K562 (cell line): ENCODE measurements at regions not wholly inside any gene's neighbourhood (a gene's known extent, or its start where the extent isn't known, plus 50 kb on each side); places are given as distances from the start of the nearest gene placed in this dataset.

Experiments
- ARID2 ChIP-seq: fragments of 450-650 bp; IDR thresholded peaks from 2 replicates; pipeline ENCODE4 v1.6.1; 2017; ENCODE audit warnings: antibody characterized with exemption, mild to moderate bottlenecking
- CXXC5 ChIP-seq: fragments of 250-450 bp; sonication (Bioruptor Pico); IDR thresholded peaks from 2 replicates; pipeline ENCODE4 v1.8.0; 2022; ENCODE audit warnings: inconsistent platforms, mild to moderate bottlenecking, moderate library complexity
- DLX4 ChIP-seq: fragments of 250-450 bp; sonication (Bioruptor Pico); IDR thresholded peaks from 2 replicates; pipeline ENCODE4 v1.6.1; 2021; ENCODE audit warnings: mild to moderate bottlenecking
- DMBX1 ChIP-seq: fragments of 250-450 bp; sonication (Bioruptor Pico); IDR thresholded peaks from 2 replicates; pipeline ENCODE4 v1.8.0; 2022; ENCODE audit warnings: inconsistent platforms, mild to moderate bottlenecking, moderate library complexity, borderline replicate concordance
- DPF2 ChIP-seq: fragments of 450-650 bp; IDR thresholded peaks from 2 replicates; pipeline ENCODE4 v1.6.1; 2016
- EWSR1 ChIP-seq: fragments of 450-650 bp; IDR thresholded peaks from 2 replicates; pipeline ENCODE4 v1.6.1; 2018; ENCODE audit warnings: borderline replicate concordance, mild to moderate bottlenecking, low read depth, moderate library complexity; ENCODE audit not compliant: partially characterized antibody
- FOXA3 ChIP-seq, 2 experiments: fragments of 450-650 bp in 1 of 2; sonication (generic) in 1 of 2; formaldehyde crosslinking; IDR thresholded peaks in 1 of 2; conservative IDR thresholded peaks in 1 of 2; 2 replicates each; pipeline versions ENCODE4 v1.4.0 to v1.8.0; 2020 to 2022; ENCODE audit warnings: mild to moderate bottlenecking in 2 of 2, missing genetic modification reagents in 1 of 2
- FOXJ2 ChIP-seq: fragments of 200-800 bp; sonication (Bioruptor generic); IDR thresholded peaks from 2 replicates; pipeline ENCODE4 v1.6.1; 2016; ENCODE audit warnings: missing genetic modification characterization, missing compliant biosample characterization
- FOXK2 ChIP-seq, 2 experiments: fragments of 450-650 bp; IDR thresholded peaks in 1 of 2; conservative IDR thresholded peaks in 1 of 2; 2 replicates each; pipeline ENCODE4 v1.6.1; 2016; ENCODE audit warnings: low read depth in 2 of 2, mild to moderate bottlenecking in 1 of 2
- GTF2E2 ChIP-seq: fragments of 200-800 bp; sonication (Bioruptor generic); IDR thresholded peaks from 2 replicates; pipeline ENCODE4 v1.6.1; 2016; ENCODE audit warnings: missing genetic modification characterization, missing compliant biosample characterization
- HDAC2 ChIP-seq: fragments of 450-650 bp; IDR thresholded peaks from 2 replicates; pipeline ENCODE4 v1.6.1; 2016; ENCODE audit warnings: mild to moderate bottlenecking
- LEF1 ChIP-seq: fragments of 450-650 bp; IDR thresholded peaks from 2 replicates; pipeline ENCODE4 v1.6.1; 2016; ENCODE audit warnings: mild to moderate bottlenecking
- MAFK ChIP-seq: IDR thresholded peaks from 2 replicates; pipeline ENCODE4 v1.6.1; 2011; ENCODE audit warnings: low read length, improper control_type of control experiment
- MTA3 ChIP-seq: fragments of 450-650 bp; formaldehyde crosslinking; IDR thresholded peaks from 2 replicates; pipeline ENCODE4 v1.6.1; 2017; ENCODE audit warnings: mild to moderate bottlenecking, borderline replicate concordance
- NCOR1 ChIP-seq: fragments of 450-650 bp; IDR thresholded peaks from 2 replicates; pipeline ENCODE4 v1.6.1; 2016; ENCODE audit warnings: mild to moderate bottlenecking, moderate library complexity
- NFYB ChIP-seq: IDR thresholded peaks from 2 replicates; pipeline ENCODE4 v1.6.1; 2011; ENCODE audit warnings: mild to moderate bottlenecking, moderate library complexity; ENCODE audit not compliant: insufficient read length; ENCODE audit errors: extremely low read depth
- NUFIP1 ChIP-seq: fragments of 450-650 bp; IDR thresholded peaks from 2 replicates; pipeline ENCODE4 v1.6.1; 2018; ENCODE audit not compliant: partially characterized antibody
- PKNOX1 ChIP-seq: fragments of 450-650 bp; IDR thresholded peaks from 2 replicates; pipeline ENCODE4 v1.6.1; 2016
- RCOR1 ChIP-seq, 2 experiments: IDR thresholded peaks; 2 replicates each; pipeline ENCODE4 v1.6.1; 2012; ENCODE audit warnings: low read depth in 2 of 2, low read length in 2 of 2, borderline replicate concordance in 1 of 2, improper control_type of control experiment in 1 of 2
- TEAD2 ChIP-seq: fragments of 450-650 bp; IDR thresholded peaks from 2 replicates; pipeline ENCODE4 v1.6.1; 2016; ENCODE audit warnings: missing genetic modification characterization, control low read depth, missing compliant biosample characterization
- TRIM28 ChIP-seq: fragments of 450-650 bp; IDR thresholded peaks from 2 replicates; pipeline ENCODE4 v1.6.1; 2017
- ZBTB11 ChIP-seq, 3 experiments: fragments of 200-800 bp in 1 of 3; fragments of 250-450 bp in 1 of 3; fragments of 450-650 bp in 1 of 3; sonication (Bioruptor Pico) in 1 of 3; sonication (Bioruptor generic) in 1 of 3; formaldehyde crosslinking in 1 of 3; IDR thresholded peaks; 2 replicates each; pipeline versions ENCODE4 v1.6.1 to v1.8.0; 2016 to 2022; ENCODE audit warnings: mild to moderate bottlenecking in 2 of 3, missing genetic modification characterization in 2 of 3, missing compliant biosample characterization in 1 of 3, moderate library complexity in 1 of 3
- ZC3H4 ChIP-seq: sonication (generic); formaldehyde crosslinking; IDR thresholded peaks from 2 replicates; pipeline ENCODE4 v1.9.0; 2021; ENCODE audit warnings: missing genetic modification reagents, borderline replicate concordance
- ZNF263 ChIP-seq: sonication (generic); formaldehyde crosslinking; IDR thresholded peaks from 2 replicates; pipeline ENCODE4 v1.8.0; 2022; ENCODE audit warnings: mild to moderate bottlenecking, missing genetic modification reagents, borderline replicate concordance
- ZNF584 ChIP-seq: fragments of 200-800 bp; sonication (Bioruptor generic); IDR thresholded peaks from 2 replicates; pipeline ENCODE4 v1.6.1; 2016; ENCODE audit warnings: low read depth, mild to moderate bottlenecking, missing genetic modification characterization, missing compliant biosample characterization

GRCh38 chr21:39094847-39095579 is 88.2 kb downstream of the PSMG1 start (continued):
- no peak for TF ChIP-seq ZC3H4 (CRISPR knock-in tag)
- peak; percentile 86 for TF ChIP-seq DPF2
- no peak for TF ChIP-seq ARID2
- no peak for TF ChIP-seq EWSR1
- TF ChIP-seq MTA3 = 0 out of 2 replicates have a peak, but pooled peaks have one; percentile 57
- no peak for TF ChIP-seq DLX4
- peak; percentile 48; the same call in 1 of the 2 replicates for TF ChIP-seq FOXJ2 (tag)
- peak; percentile 88 for TF ChIP-seq MAFK
- TF ChIP-seq ZNF584 = no peak
- TF ChIP-seq DMBX1 = no peak
- TF ChIP-seq RCOR1 (IDR thresholded peaks at IDR 0.05; ENCODE audit: borderline replicate concordance in 1 of 2, low read depth in 2 of 2, low read length in 2 of 2) = peak; percentile 83 to 99
- TF ChIP-seq CXXC5 = 0 out of 2 replicates have a peak, but pooled peaks have one; percentile 57
- peak; percentile 72 for TF ChIP-seq PKNOX1
- 0 out of 2 replicates have a peak, but pooled peaks have one; percentile 26 for TF ChIP-seq GTF2E2 (tag)
- TF ChIP-seq NUFIP1 = no peak
- TF ChIP-seq FOXA3 (CRISPR knock-in tag; conservative IDR thresholded peaks at IDR 0.05 in 1 of 2, IDR thresholded peaks at IDR 0.05 in 1 of 2) = peak in 1 of 2 experiments; percentile 97; a peak in 2 of 4 replicates
- TF ChIP-seq TEAD2 (tag) = peak; percentile 69
- no peak for TF ChIP-seq ZNF263 (CRISPR knock-in tag)
- TF ChIP-seq LEF1 = peak; percentile 62; the same call in 1 of the 2 replicates
- TF ChIP-seq NCOR1 = peak; percentile 55; the same call in 1 of the 2 replicates
- peak; percentile 99 for TF ChIP-seq HDAC2
- TF ChIP-seq NFYB = no peak
- TF ChIP-seq ZBTB11 (CRISPR knock-in tag; IDR thresholded peaks at IDR 0.05) = no peak
- no peak for TF ChIP-seq TRIM28
- 0 out of 4 replicates have a peak, but pooled peaks have one; percentile 44 to 45 for TF ChIP-seq FOXK2 (conservative IDR thresholded peaks at IDR 0.05 in 1 of 2, IDR thresholded peaks at IDR 0.05 in 1 of 2; ENCODE audit: low read depth in 2 of 2)
